HepG2 (cell line): ENCODE measurements at regions not wholly inside any gene's neighbourhood (a gene's known extent, or its start where the extent isn't known, plus 50 kb on each side); places are given as distances from the start of the nearest gene placed in this dataset.

Experiments
- ATAC-seq: fragments of 200-7000 bp; cut with Tn5 transposase; 3 replicates; pipeline ENCODE4 v1.9.1; 2020; ENCODE audit warnings: mild to moderate bottlenecking, moderate library complexity
- BruUV-seq: library from RNA; stranded (reverse); fragments of 400-500 nt; replicated peaks from 2 replicates; lab custom pipeline; 2021; lab: Mats Ljungman, UMichigan
- CTCF ChIA-PET: fragments of 300-600 bp; formaldehyde crosslinking; extraction: SDS; loops from one replicate; lab custom pipeline; 2021; ENCODE audit warnings: low total read pairs, inconsistent platforms, low intra/inter-chr PET ratio; lab: Yijun Ruan, JAX
- POLR2A ChIA-PET: fragments of 350-600 bp; sonication (Branson Sonifier 250); formaldehyde crosslinking; loops from one replicate; lab custom pipeline; 2020; ENCODE audit warnings: antibody characterized with exemption, inconsistent platforms; lab: Yijun Ruan, JAX
- DNase-seq: peaks from one replicate; pipeline ENCODE4 v3.0.0-alpha.2; 2015; ENCODE audit warnings: low spot score
- FAIRE-seq: peaks from 3 replicates; lab custom pipeline; 2011; peaks lifted over from hg19 to GRCh38; lab: Jason Lieb, UNC
- H2AFZ ChIP-seq: one replicate; pipeline ENCODE4 v1.6.1; 2011; ENCODE audit warnings: low read length, inconsistent platforms
- H3K27ac ChIP-seq: fragments of 300-600 bp; 3 replicates; pipeline ENCODE4 v1.8.0; 2011; ENCODE audit warnings: mixed run types, mild to moderate bottlenecking, mixed read lengths, low read length, inconsistent platforms; ENCODE audit not compliant: insufficient read depth; ENCODE audit errors: extremely low read length
- H3K27me3 ChIP-seq, 2 experiments: fragments of 200-600 bp in 1 of 2; 2 replicates in 1 of 2; 3 replicates in 1 of 2; pipeline versions ENCODE4 v1.6.0 to v1.8.0; 2011; ENCODE audit warnings: low read length in 2 of 2, mild to moderate bottlenecking in 2 of 2, moderate library complexity in 2 of 2, inconsistent platforms in 1 of 2; ENCODE audit not compliant: insufficient read depth in 2 of 2, control insufficient read depth in 1 of 2
- H3K36me3 ChIP-seq, 2 experiments: fragments of 200-600 bp in 1 of 2; replicated peaks in 1 of 2; 2 replicates in 1 of 2; 3 replicates in 1 of 2; pipeline versions ENCODE4 v1.5.1 to v1.8.0; 2011; ENCODE audit warnings: low read length in 2 of 2, inconsistent platforms in 1 of 2; ENCODE audit not compliant: insufficient read depth in 2 of 2, control insufficient read depth in 1 of 2
- H3K4me1 ChIP-seq: 2 replicates; pipeline ENCODE4 v1.5.1; 2012; ENCODE audit warnings: low read length, inconsistent platforms; ENCODE audit not compliant: insufficient read depth
- H3K4me2 ChIP-seq: 2 replicates; pipeline ENCODE4 v1.6.0; 2011; ENCODE audit warnings: low read depth, low read length, inconsistent platforms
- H3K4me3 ChIP-seq, 3 experiments: fragments of 200-600 bp in 1 of 3; sonication (generic), shearing (Covaris generic) in 1 of 3; replicated peaks in 1 of 3; 2 replicates each; pipeline ENCODE4 v1.5.1; 2011 to 2016; ENCODE audit warnings: low read length in 3 of 3, inconsistent platforms in 2 of 3, low read depth in 2 of 3, mild to moderate bottlenecking in 2 of 3, control low read depth in 1 of 3, mixed read lengths in 1 of 3; ENCODE audit not compliant: insufficient read depth in 1 of 3
- H3K79me2 ChIP-seq: one replicate; pipeline ENCODE4 v1.6.1; 2011; ENCODE audit warnings: low read length, inconsistent platforms; ENCODE audit not compliant: insufficient read depth
- H3K9ac ChIP-seq: 2 replicates; pipeline ENCODE4 v1.6.0; 2011; ENCODE audit warnings: mild to moderate bottlenecking, low read depth, low read length, inconsistent platforms; ENCODE audit not compliant: insufficient read depth
- H3K9me3 ChIP-seq: 2 replicates; pipeline ENCODE4 v1.5.1; 2012; ENCODE audit warnings: mild to moderate bottlenecking, low read length
- H4K20me1 ChIP-seq: 2 replicates; pipeline ENCODE4 v1.6.0; 2011; ENCODE audit warnings: inconsistent platforms, mild to moderate bottlenecking, low read length, moderate library complexity; ENCODE audit not compliant: insufficient read depth
- FOXK2 ChIP-seq: fragments of 450-650 bp; IDR thresholded peaks from 2 replicates; pipeline ENCODE4 v1.6.1; 2016
- POLR2AphosphoS5 ChIP-seq: IDR thresholded peaks from 2 replicates; pipeline ENCODE4 v1.6.1; 2012; ENCODE audit warnings: low read depth, low read length
- ZBTB34 ChIP-seq: sonication (generic); formaldehyde crosslinking; IDR thresholded peaks from 2 replicates; pipeline ENCODE4 v1.8.0; 2022; ENCODE audit warnings: mild to moderate bottlenecking, missing genetic modification reagents
- ZNF3 ChIP-seq: IDR thresholded peaks from 2 replicates; pipeline ENCODE4 v1.7.0; 2017; ENCODE audit warnings: inconsistent platforms
- ZNF564 ChIP-seq: sonication (generic); formaldehyde crosslinking; IDR thresholded peaks from 2 replicates; pipeline ENCODE4 v1.8.1; 2023; ENCODE audit warnings: mild to moderate bottlenecking, missing genetic modification reagents
- ZNF691 ChIP-seq: sonication (generic); formaldehyde crosslinking; IDR thresholded peaks from 2 replicates; pipeline ENCODE4 v1.4.0; 2020; ENCODE audit warnings: missing genetic modification reagents, low read depth, mild to moderate bottlenecking, borderline replicate concordance
- ZNF724P ChIP-seq: sonication (generic); formaldehyde crosslinking; IDR thresholded peaks from 2 replicates; pipeline ENCODE4 v1.8.0; 2022; ENCODE audit warnings: missing genetic modification reagents, borderline replicate concordance
- WGBS: methylation state at CpG from one replicate; pipeline ENCODE4 v1.1.6; 2017; ENCODE audit warnings: low lambda C conversion rate; 5-methylcytosine and 5-hydroxymethylcytosine counted together
- in situ Hi-C: cut with HindIII; loops from 2 replicates; pipeline ENCODE4 v1.10.0; 2017; ENCODE audit warnings: low pct_unique_long_range_greater_than_20kb; ENCODE audit not compliant: extremely low pct_ligation_motif_present
- intact Hi-C: fragments of 100-400 bp; cut with micrococcal nuclease; formaldehyde crosslinking; loops from one replicate; pipeline ENCODE4 v1.10.0; 2022; ENCODE audit not compliant: unreplicated experiment
- TF ChIP-seq, protein P1 (sequence below): sonication (generic); formaldehyde crosslinking; IDR thresholded peaks from 2 replicates; pipeline ENCODE4 v1.9.0; 2021; ENCODE audit warnings: missing genetic modification reagents, borderline replicate concordance

- ATAC-seq (no peak), DNase-seq (no peak), FAIRE-seq (no peak)
- H3K36me3 ChIP-seq, result no peaks in the 10 kb centered on the region
- H3K9ac ChIP-seq, result no peak overlapping the region
- no peak overlapping the region for H2AFZ ChIP-seq
- no peak overlapping the region for H3K27ac ChIP-seq
- peaks cover 5% of the 10 kb centered on the region for H3K4me1 ChIP-seq
- CTCF ChIA-PET, result no interaction called here
- POLR2A ChIA-PET, result no interaction called here
- WGBS, result 47% methylated on average over 5 of the region's 5 CpGs
- intact Hi-C loops, result no loop called here
- no peak overlapping the region for H3K4me2 ChIP-seq
- H4K20me1 ChIP-seq, result no peaks in the 10 kb centered on the region
- peaks cover 5% of the 10 kb centered on the region; the same call in 1 of the 2 replicates for H3K9me3 ChIP-seq
- H3K27me3 ChIP-seq, result peaks cover 4 to 28% of the 10 kb centered on the region in 2 experiments; a peak in 3 of 5 replicates
- in situ Hi-C loops, result no loop called here
- no peaks in the 10 kb centered on the region for H3K79me2 ChIP-seq
- BruUV-seq, result no TSS peak
- no peak for TF ChIP-seq ZNF691 (CRISPR knock-in tag)
- TF ChIP-seq ZNF564, result no peak
- TF ChIP-seq ZNF724P (CRISPR knock-in tag), result no peak
- TF ChIP-seq, protein P1, sequence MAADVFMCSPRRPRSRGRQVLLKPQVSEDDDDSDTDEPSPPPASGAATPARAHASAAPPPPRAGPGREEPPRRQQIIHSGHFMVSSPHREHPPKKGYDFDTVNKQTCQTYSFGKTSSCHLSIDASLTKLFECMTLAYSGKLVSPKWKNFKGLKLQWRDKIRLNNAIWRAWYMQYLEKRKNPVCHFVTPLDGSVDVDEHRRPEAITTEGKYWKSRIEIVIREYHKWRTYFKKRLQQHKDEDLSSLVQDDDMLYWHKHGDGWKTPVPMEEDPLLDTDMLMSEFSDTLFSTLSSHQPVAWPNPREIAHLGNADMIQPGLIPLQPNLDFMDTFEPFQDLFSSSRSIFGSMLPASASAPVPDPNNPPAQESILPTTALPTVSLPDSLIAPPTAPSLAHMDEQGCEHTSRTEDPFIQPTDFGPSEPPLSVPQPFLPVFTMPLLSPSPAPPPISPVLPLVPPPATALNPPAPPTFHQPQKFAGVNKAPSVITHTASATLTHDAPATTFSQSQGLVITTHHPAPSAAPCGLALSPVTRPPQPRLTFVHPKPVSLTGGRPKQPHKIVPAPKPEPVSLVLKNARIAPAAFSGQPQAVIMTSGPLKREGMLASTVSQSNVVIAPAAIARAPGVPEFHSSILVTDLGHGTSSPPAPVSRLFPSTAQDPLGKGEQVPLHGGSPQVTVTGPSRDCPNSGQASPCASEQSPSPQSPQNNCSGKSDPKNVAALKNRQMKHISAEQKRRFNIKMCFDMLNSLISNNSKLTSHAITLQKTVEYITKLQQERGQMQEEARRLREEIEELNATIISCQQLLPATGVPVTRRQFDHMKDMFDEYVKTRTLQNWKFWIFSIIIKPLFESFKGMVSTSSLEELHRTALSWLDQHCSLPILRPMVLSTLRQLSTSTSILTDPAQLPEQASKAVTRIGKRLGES, result no peak
- TF ChIP-seq POLR2AphosphoS5, result no peak
- no peak for TF ChIP-seq FOXK2
- TF ChIP-seq ZBTB34 (CRISPR knock-in tag), result no peak
- no peak for TF ChIP-seq ZNF3 (CRISPR knock-in tag)
- no peak overlapping the region for H3K4me3 ChIP-seq
Measured at GRCh38 chr11:69369210-69369825, 75.4 kb downstream of the MYEOV start.
